HCEC 1CT (cell line): ENCODE measurements at regions not wholly inside any gene's neighbourhood (a gene's known extent, or its start where the extent isn't known, plus 50 kb on each side); places are given as distances from the start of the nearest gene placed in this dataset.

Experiments used
- DNase-seq: peaks from one replicate; pipeline ENCODE4 v3.0.0-alpha.2; 2017

DNA sequence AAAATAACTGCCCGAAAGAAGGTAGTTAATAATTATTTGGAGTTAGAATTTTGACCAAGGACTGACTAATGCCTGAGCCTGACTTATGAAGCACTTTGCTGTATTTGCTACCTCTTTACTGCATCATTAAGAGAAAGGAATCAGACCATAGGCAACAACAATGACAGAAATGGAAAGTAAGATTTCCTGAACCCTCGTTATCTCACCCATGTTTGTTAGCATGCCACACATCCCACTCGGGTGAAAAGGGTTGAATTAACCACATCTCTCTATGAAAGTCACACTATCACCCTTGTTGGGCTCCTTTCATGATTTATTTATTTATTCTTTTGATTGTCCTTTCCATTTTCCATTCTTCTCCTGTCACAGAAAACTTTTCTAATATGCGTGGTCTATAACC lies 59.6 kb downstream of the OLIG3 start:
- DNase-seq: no peak

GRCh38 chr6:137432054-137432611 lies 62.1 kb downstream of the OLIG3 start:
- no peak for DNase-seq

DNA sequence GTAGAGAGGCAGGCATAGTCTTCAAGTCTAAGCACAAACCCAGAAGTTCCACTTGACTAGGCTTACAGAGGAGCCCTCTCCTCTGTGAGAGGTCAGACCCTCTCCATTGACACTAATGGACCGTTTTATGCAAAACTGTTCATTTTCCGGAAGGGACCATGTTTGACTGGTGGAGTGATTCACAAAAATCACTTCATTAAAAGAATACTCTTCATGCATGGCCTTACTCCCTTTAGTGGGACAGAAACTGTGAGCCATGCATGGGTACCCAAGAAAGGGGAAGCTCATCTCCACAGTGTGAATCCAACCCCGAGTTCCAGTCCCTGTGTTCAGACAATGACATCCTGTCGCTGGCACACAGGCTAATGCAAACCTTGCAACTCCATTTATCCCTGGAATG lies 63.2 kb downstream of the OLIG3 start:
- DNase-seq: no peak

GRCh38 chr6:137427656-137428290 lies 66.4 kb downstream of the OLIG3 start:
- no peak for DNase-seq

- no peak for DNase-seq
These were observed 68.0 kb downstream of the OLIG3 start for GRCh38 chr6:137426007-137426689.

GRCh38 chr6:137424251-137424650 lies 69.9 kb downstream of the OLIG3 start:
- DNase-seq: no peak

GRCh38 chr6:137423451-137424168 lies 70.6 kb downstream of the OLIG3 start:
- DNase-seq: no peak

GRCh38 chr6:137417396-137417795 lies 76.8 kb downstream of the OLIG3 start:
- DNase-seq: peak; percentile 25

DNA sequence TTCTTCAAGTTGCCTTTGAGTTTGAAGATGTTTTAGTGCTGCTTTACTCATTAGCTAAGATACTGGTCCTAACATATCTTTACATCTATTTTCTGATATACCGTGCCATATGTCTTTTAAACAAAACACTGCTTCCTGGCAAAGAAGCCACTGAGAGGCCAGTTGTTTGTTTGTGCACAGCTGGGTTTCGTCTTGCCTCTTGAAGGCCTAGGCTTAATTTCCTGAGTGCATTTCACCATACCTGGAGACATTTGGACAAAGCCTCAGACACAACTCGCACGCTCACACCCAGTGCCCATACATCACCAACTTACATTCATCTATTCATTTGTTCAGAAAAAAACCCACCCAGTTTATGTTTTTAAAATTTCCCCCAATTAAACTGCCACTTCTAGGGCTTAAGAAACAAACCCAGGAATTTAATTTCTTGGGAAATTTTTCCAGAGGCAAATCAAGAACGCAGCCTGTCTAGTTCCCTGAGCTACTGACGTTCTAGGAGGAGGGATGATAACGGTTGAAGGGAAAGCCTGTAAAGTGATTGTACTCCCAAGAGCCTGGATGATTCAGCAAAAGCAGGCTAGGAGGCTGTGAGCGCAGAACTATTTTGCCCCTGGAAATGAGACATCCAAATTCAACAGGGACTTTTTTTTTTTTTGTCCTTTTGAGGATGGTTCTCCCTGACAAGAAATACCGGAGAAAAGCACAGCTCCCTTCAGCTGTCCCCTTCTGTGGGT lies 77.7 kb downstream of the OLIG3 start:
- DNase-seq: peak; percentile 57

GRCh38 chr6:137415834-137416190 lies 78.4 kb downstream of the OLIG3 start:
- no peak for DNase-seq

- DNase-seq: peak; percentile 49
These were observed 78.9 kb downstream of the OLIG3 start for GRCh38 chr6:137415127-137415833.

DNA sequence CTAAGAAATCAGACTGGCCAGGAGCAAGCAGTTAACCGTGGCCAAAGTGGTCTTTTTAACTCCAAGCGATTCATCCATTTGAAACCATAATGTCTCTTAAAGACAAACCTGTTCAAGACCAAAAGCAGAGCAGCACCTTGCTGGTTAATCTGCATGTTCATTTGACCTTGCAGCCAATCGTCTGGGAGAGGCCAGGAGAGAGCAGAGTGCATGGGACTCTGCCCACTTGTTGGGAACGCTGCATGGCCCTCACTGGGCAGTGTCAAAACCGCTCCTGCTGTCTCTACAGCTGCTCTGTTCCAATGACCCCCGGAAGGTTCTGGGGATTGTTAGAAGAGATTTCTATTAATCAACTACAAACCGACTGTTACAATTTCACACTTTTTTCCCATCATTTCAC lies 79.6 kb downstream of the OLIG3 start:
- no peak for DNase-seq

- no peak for DNase-seq
These were observed 80.7 kb downstream of the OLIG3 start for GRCh38 chr6:137413482-137413881.

GRCh38 chr6:137412562-137412961 lies 81.6 kb downstream of the OLIG3 start:
- no peak for DNase-seq

- no peak for DNase-seq
These were observed 84.9 kb downstream of the OLIG3 start for GRCh38 chr6:137409266-137409777.

GRCh38 chr6:137407816-137408215 lies 86.4 kb downstream of the OLIG3 start:
- DNase-seq: no peak

DNA sequence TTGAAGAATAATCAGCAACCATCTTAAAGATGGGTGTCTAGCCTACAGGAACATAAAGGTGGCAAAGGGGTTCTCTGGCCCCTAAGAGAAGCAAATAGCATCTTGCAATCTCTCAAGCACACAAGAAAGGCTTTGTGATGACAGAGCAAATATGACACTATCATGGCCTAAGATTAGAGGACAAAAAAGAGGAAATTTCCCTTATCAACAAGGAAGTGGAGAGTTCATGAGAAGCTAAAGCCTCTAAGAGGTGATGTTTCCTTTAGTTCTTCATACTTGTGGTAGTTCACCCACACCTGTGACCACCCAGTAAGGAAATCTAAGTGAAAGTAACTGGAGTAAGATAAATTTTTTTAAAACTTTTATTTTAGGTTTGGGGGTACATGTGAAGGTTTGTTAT lies 88.4 kb downstream of the OLIG3 start:
- no peak for DNase-seq

GRCh38 chr6:137403855-137404254 lies 90.3 kb downstream of the OLIG3 start:
- no peak for DNase-seq

DNA sequence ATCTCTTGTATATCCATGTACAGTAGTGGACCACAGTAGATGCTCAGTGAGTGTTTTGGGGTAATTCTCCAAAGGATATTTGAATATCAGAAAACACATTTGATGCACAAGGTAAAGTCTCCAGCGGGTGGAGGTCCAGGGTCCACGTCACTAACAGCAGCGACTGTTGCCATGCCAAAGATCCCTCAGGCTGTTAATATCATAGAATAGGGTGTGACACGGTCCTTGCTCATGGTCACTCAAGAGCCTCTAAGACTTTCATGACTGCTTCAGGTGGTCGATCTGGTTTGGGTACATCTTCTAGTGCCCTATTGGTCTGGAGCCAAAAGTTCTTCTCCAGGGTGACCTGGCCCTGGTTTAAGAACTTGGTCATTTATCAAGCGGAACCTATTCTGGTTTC lies 90.8 kb downstream of the OLIG3 start:
- no peak for DNase-seq

DNA sequence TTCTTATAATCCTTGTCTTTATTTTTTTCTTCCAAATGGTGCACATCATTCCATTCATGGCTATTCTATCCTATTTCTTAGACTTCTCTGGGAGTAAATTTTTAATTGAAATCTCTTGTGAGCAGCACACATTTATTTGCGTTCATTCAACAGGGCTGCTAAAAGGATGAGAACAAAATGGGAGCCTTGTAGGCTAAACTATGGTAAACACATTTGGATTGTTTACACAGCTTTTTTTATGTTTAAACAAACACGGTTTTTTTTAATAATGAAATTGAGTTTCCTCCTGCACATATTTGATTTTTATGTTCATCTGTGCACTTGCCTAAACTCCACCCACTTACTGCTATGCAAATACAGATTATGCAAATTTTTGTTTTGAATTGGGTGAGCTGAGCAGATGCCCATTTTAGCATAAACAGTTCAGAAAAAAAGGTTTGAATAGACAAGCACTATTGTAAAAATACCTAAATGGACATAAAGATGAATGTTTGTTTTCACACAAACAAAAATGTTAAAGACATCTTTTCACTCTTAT lies 92.0 kb downstream of the OLIG3 start:
- DNase-seq: no peak

GRCh38 chr6:137401088-137401487 lies 93.1 kb downstream of the OLIG3 start:
- no peak for DNase-seq

DNA sequence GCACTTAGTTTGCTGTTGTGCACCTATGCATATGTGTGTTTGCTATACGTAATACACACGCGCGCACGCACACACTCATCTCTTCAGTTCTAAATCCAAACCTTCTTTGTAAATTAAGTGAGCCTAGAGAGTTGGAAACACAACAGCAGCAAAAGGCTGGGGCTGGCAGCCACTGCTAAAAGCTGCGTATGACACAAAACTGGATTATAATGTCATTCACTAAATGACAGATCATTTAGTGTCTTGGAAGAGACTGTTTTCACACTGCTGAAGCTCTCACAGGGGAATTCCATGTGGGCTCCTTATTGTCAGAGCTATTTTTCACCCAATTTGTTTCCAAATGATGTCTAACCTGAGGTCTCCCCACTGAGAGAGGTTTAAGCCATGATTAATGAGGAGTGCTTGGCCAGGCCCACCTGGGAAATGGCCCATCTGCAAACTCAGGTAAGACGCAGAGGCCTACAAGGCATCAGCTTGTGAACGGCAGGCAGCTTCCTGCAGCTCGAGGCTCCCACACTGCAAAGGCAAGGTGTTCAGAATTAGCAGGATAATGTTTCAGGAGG lies 94.2 kb downstream of the OLIG3 start:
- no peak for DNase-seq
